ENCODE measurements at regions not wholly inside any gene's neighbourhood (a gene's known extent, or its start where the extent isn't known, plus 50 kb on each side); places are given as distances from the start of the nearest gene placed in this dataset.

- Histone ChIP-seq H3K4me3 (ENCODE audit: low read depth, low read length) (no peak overlapping the region), H3K27me3 (ENCODE audit: control insufficient read depth, insufficient read depth, low read length) (no peaks in the 10 kb centered on the region), H3K79me2 (no peaks in the 10 kb centered on the region), H3K36me3 (ENCODE audit: control insufficient read depth, insufficient read depth, low read length) (no peaks in the 10 kb centered on the region), H3K4me2 (ENCODE audit: low read length) (no peak overlapping the region), H2AFZ (no peak overlapping the region), H3K4me1 (no peaks in the 10 kb centered on the region), H3K9ac (no peak overlapping the region), H3K9me3 (ENCODE audit: control insufficient read depth, low read length) (no peaks in the 10 kb centered on the region), H3K27ac (no peak overlapping the region)
- TF ChIP-seq CTCF (IDR thresholded peaks at IDR 0.05), result no peak
These were observed 264.1 kb upstream of the SPRY2 start for GRCh38 chr13:80605011-80605410.

- H3K36me3 ChIP-seq (ENCODE audit: control insufficient read depth, insufficient read depth, low read length), result no peaks in the 10 kb centered on the region
- no peak overlapping the region for H3K4me3 ChIP-seq (ENCODE audit: low read depth, low read length)
- no peak overlapping the region for H3K27ac ChIP-seq
- no peaks in the 10 kb centered on the region for H3K27me3 ChIP-seq (ENCODE audit: control insufficient read depth, insufficient read depth, low read length)
- no peak overlapping the region for H3K9ac ChIP-seq
- H2AFZ ChIP-seq, result no peak overlapping the region
- TF ChIP-seq CTCF (IDR thresholded peaks at IDR 0.05), result no peak
- H3K4me1 ChIP-seq, result no peaks in the 10 kb centered on the region
- H3K79me2 ChIP-seq, result no peaks in the 10 kb centered on the region
- no peak overlapping the region for H3K4me2 ChIP-seq (ENCODE audit: low read length)
- H3K9me3 ChIP-seq (ENCODE audit: control insufficient read depth, low read length), result no peaks in the 10 kb centered on the region
These were observed 263.2 kb upstream of the SPRY2 start for GRCh38 chr13:80604098-80604497.

DNA sequence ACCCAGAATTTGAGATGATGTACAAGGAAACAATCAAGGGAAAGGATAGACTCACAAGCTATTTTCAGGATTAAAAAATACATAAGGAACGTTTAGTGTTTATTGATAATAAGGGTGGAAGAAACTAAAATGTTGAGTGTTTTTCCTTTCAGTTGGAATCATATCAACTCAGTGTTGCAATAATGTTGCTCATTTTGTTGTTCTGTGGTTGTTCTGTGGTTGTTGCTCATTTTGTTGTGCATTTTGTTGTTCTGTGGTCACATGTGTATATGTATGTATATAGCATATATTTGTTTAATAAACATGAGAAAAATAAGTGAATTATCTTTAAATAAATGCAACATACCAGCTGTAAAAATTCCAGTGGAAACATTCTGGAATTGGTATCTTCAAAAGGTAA lies 262.4 kb upstream of the SPRY2 start:
- no peak overlapping the region for H3K4me3 ChIP-seq (ENCODE audit: low read depth, low read length)
- H3K4me1 ChIP-seq, result no peaks in the 10 kb centered on the region
- no peak overlapping the region for H3K27ac ChIP-seq
- H2AFZ ChIP-seq, result no peak overlapping the region
- no peak overlapping the region for H3K4me2 ChIP-seq (ENCODE audit: low read length)
- no peak for TF ChIP-seq CTCF (IDR thresholded peaks at IDR 0.05)
- no peaks in the 10 kb centered on the region for H3K36me3 ChIP-seq (ENCODE audit: control insufficient read depth, insufficient read depth, low read length)
- H3K9me3 ChIP-seq (ENCODE audit: control insufficient read depth, low read length), result no peaks in the 10 kb centered on the region
- H3K9ac ChIP-seq, result no peak overlapping the region
- H3K79me2 ChIP-seq, result no peaks in the 10 kb centered on the region
- no peaks in the 10 kb centered on the region for H3K27me3 ChIP-seq (ENCODE audit: control insufficient read depth, insufficient read depth, low read length)

DNA sequence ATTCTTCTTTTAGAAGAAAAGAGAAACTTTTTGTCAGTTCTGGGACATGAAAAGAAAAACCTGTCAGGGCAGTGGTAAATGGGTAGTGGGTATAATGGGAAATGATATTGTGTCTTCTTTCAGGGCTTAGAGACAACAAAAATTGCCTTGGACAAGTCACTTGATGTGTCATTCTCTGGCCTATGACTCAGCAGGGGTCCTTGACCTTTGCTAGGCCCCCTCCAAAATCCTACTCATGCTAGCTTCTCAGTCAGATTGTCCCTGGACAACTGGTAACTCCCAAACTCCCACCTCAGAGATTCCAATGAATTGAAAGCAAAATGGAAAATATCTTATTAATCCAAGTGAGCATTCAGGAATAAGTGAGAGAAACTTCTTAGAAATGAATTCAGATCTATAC lies 258.8 kb upstream of the SPRY2 start:
- H3K9me3 ChIP-seq (ENCODE audit: control insufficient read depth, low read length), result no peaks in the 10 kb centered on the region
- no peak overlapping the region for H2AFZ ChIP-seq
- no peaks in the 10 kb centered on the region for H3K79me2 ChIP-seq
- H3K27me3 ChIP-seq (ENCODE audit: control insufficient read depth, insufficient read depth, low read length), result no peaks in the 10 kb centered on the region
- no peak overlapping the region for H3K9ac ChIP-seq
- H3K4me3 ChIP-seq (ENCODE audit: low read depth, low read length), result no peak overlapping the region
- H3K27ac ChIP-seq, result no peak overlapping the region
- no peak for TF ChIP-seq CTCF (IDR thresholded peaks at IDR 0.05)
- H3K4me2 ChIP-seq (ENCODE audit: low read length), result no peak overlapping the region
- H3K36me3 ChIP-seq (ENCODE audit: control insufficient read depth, insufficient read depth, low read length), result no peaks in the 10 kb centered on the region
- no peaks in the 10 kb centered on the region for H3K4me1 ChIP-seq

GRCh38 chr13:80598189-80598588 lies 257.3 kb upstream of the SPRY2 start:
- Histone ChIP-seq H3K4me3 (ENCODE audit: low read depth, low read length) (no peak overlapping the region), H3K4me2 (ENCODE audit: low read length) (no peak overlapping the region), H3K27me3 (ENCODE audit: control insufficient read depth, insufficient read depth, low read length) (no peaks in the 10 kb centered on the region), H3K9ac (no peak overlapping the region), H3K36me3 (ENCODE audit: control insufficient read depth, insufficient read depth, low read length) (no peaks in the 10 kb centered on the region), H3K4me1 (no peaks in the 10 kb centered on the region), H3K79me2 (no peaks in the 10 kb centered on the region), H3K27ac (no peak overlapping the region), H3K9me3 (ENCODE audit: control insufficient read depth, low read length) (no peaks in the 10 kb centered on the region), H2AFZ (no peak overlapping the region)
- TF ChIP-seq CTCF (IDR thresholded peaks at IDR 0.05), result no peak
